ENCODE measurements at regions not wholly inside any gene's neighbourhood (a gene's known extent, or its start where the extent isn't known, plus 50 kb on each side); places are given as distances from the start of the nearest gene placed in this dataset.

DNA sequence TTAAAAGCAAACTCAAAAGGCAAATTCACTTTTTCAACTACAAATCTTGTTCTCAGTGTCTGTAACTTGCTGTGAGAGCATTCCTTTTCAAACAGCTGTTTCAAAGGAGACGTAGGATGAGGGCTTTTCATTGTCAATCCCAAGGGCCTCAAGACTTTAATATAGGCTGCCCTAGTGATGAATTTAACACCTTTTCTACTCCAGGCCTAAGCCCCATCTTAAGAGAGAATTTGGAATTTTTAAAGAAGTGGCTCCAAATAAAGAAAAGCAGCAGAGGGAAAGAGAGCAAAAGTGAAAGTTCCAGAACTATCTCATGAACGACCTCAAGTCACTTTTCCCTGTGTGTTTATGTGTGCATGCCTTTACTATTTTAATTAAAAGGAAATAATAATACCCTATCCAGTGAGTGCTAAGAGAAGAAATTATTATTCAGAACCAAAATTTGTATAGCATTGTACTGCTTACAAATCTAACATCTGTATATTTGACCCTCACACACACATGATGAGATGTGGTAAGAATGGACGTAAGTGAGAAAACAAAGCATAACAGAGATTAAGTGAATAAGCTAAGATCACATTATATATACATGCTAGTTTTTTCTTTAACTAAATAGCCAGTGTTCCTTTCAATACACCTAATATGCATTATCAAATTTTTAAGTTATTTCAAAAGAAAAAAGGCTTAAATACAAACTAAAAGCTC is 196.4 kb downstream of the VGLL3 start:
- TF ChIP-seq, protein P1, sequence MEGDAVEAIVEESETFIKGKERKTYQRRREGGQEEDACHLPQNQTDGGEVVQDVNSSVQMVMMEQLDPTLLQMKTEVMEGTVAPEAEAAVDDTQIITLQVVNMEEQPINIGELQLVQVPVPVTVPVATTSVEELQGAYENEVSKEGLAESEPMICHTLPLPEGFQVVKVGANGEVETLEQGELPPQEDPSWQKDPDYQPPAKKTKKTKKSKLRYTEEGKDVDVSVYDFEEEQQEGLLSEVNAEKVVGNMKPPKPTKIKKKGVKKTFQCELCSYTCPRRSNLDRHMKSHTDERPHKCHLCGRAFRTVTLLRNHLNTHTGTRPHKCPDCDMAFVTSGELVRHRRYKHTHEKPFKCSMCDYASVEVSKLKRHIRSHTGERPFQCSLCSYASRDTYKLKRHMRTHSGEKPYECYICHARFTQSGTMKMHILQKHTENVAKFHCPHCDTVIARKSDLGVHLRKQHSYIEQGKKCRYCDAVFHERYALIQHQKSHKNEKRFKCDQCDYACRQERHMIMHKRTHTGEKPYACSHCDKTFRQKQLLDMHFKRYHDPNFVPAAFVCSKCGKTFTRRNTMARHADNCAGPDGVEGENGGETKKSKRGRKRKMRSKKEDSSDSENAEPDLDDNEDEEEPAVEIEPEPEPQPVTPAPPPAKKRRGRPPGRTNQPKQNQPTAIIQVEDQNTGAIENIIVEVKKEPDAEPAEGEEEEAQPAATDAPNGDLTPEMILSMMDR (IDR thresholded peaks at IDR 0.05; ENCODE audit: borderline replicate concordance, insufficient read depth, low read depth, low read length) = no peak
- H3K4me3 ChIP-seq (ENCODE audit: low read depth, low read length) = no peak overlapping the region

DNA sequence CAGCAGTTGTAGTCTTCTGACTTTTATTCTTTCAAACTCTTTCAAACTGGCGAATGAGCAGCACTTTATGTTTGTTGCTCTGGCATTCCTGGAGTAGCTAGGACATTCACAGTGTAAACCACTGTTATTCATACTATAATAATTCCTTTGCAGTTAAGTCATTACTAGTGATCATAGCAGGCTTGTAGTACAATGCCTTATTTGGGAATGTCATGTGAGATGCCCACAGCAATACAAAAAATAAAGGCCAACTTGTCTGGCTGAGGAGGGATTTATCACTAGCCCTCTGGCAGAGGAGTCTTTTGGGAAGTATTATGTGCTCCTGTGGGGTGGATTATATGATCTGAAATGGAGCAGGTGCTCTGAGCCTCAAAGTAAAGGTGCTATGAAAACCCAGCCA is 197.2 kb downstream of the VGLL3 start:
- TF ChIP-seq, protein P1 (IDR thresholded peaks at IDR 0.05; ENCODE audit: borderline replicate concordance, insufficient read depth, low read depth, low read length) = no peak
- H3K4me3 ChIP-seq (ENCODE audit: low read depth, low read length) = no peak overlapping the region

DNA sequence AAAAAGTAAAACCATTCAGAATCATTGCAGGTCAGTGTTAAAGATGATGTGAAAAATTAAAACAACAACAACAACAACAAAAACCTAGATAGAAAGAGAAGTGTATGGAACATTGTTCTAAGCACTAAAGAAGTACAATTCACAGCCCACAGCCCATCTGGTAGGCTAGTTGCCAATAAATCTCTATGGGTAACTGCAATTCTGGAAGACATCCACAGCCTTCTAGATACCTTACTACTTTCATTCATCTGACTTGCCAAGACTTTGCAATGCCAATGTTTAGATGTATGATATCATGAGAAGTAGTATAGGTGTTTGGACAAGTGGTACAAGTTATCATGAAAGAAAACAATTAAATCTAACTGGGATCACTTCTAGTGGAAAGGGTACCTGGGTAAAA is 198.6 kb downstream of the VGLL3 start:
- no peak overlapping the region for H3K4me3 ChIP-seq (ENCODE audit: low read depth, low read length)
- TF ChIP-seq, protein P1 (IDR thresholded peaks at IDR 0.05; ENCODE audit: borderline replicate concordance, insufficient read depth, low read depth, low read length) = no peak

DNA sequence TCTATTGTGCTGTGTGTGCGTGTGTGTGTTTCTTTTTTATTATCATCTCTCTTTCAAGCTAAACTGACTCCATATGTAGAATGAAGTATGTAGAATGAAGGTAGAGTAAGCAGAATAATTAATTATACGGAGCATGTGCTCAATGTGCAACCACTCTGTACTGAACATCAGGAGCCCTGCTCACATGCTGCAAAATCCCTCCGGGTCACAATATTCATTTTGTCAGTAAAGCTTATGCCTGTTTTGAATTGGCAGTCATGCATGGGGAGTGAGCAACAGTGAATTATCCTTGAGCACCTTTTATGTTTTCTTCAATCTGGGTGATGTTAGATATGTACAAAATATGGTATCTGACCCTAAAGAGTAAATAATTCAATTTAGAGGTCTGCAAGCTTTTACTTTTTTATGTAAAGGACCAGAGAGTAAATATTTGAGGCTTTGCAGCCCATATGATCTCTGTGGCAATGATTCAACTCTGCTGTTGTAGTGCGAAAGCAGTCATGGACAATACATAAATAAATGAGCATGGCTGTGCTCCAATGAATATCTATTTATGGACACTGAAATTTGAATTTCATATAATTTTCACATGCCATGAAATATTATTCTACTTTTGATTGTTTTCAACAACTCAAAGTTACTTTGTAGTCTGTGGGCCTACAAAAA is 199.9 kb downstream of the VGLL3 start:
- H3K4me3 ChIP-seq (ENCODE audit: low read depth, low read length) = no peak overlapping the region
- TF ChIP-seq, protein P1 (IDR thresholded peaks at IDR 0.05; ENCODE audit: borderline replicate concordance, insufficient read depth, low read depth, low read length) = no peak

DNA sequence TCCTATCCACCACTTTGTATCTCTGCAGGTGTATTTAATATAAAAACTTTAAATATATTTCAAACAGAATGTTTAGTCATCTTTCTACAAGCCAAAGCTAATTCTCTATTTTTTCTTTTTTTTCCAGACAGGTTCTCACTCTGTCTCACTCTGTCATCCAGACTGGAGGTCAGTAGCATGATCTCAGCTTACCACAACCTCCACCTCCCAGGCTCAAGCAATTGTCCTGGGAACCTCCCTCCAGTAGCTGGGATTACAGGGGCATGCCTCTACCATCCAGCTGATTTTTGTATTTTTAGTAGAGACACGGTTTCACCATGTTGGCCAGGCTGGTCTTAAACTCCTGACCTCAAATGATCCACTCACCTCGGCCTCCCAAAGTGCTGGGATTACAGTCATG is 202.6 kb downstream of the VGLL3 start:
- no peak overlapping the region for H3K4me3 ChIP-seq (ENCODE audit: low read depth, low read length)
- TF ChIP-seq, protein P1 (IDR thresholded peaks at IDR 0.05; ENCODE audit: borderline replicate concordance, insufficient read depth, low read depth, low read length) = no peak

DNA sequence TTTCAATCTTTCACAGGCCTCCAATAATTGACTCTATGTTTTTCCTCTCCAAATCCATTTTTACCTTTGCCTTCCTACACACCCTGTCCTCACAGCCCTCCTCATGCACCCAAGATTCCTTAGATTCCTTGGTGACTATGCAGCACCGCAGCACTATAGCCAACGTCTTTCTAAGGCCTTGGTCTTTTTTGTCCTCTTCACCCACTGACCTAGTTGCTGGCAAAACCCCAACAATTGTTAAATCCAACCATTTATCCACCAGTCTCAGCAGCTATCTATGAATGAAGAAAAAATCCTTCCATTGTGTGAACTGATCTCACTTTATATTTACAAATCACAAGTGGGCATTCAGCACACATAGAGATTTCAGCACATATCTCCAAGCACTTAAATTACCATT is 203.9 kb downstream of the VGLL3 start:
- TF ChIP-seq, protein P1 (IDR thresholded peaks at IDR 0.05; ENCODE audit: borderline replicate concordance, insufficient read depth, low read depth, low read length) = no peak
- no peak overlapping the region for H3K4me3 ChIP-seq (ENCODE audit: low read depth, low read length)

DNA sequence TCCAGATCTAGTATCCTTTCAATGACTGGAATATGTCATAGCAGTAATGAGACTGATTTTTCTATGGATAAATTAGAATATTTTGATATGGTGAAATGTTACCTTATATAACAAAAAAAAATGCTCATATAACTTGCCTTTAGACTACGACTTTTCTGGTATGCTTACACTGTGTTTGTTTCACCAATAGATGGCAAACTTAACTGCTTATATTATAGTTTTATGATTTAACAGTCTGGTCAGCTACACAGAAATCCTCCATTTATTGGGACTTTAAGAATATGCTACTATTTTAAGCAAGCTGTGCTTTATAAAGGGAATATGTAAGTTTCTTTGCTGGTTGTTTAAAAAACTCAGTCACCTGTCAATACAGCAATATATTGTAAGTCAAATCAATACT is 205.6 kb downstream of the VGLL3 start:
- TF ChIP-seq, protein P1 (IDR thresholded peaks at IDR 0.05; ENCODE audit: borderline replicate concordance, insufficient read depth, low read depth, low read length) = no peak
- no peak overlapping the region for H3K4me3 ChIP-seq (ENCODE audit: low read depth, low read length)
